Liver (tissue), 7 donors: ENCODE measurements at regions not wholly inside any gene's neighbourhood (a gene's known extent, or its start where the extent isn't known, plus 50 kb on each side); places are given as distances from the start of the nearest gene placed in this dataset.

Source experiments
- DNase-seq: peaks from one replicate; pipeline ENCODE4 v3.0.0-alpha.2; 2017; ENCODE audit warnings: low spot score
- H3K27ac ChIP-seq, 2 donors: one replicate each; pipeline ENCODE4 v1.7.0; 2013; ENCODE audit warnings: inconsistent platforms in 2 of 2, low read length in 2 of 2, control low read depth in 1 of 2, low read depth in 1 of 2, mild to moderate bottlenecking in 1 of 2
- H3K27me3 ChIP-seq, 4 donors: one replicate each; pipeline versions ENCODE4 v1.6.1 to v1.7.0; 2013; ENCODE audit warnings: low read length in 3 of 4, inconsistent platforms in 1 of 4, mild to moderate bottlenecking in 1 of 4, moderate library complexity in 1 of 4; ENCODE audit not compliant: control insufficient read depth in 4 of 4, insufficient read depth in 4 of 4
- H3K36me3 ChIP-seq, 4 donors: one replicate each; pipeline versions ENCODE4 v1.6.1 to v1.7.0; 2013; ENCODE audit warnings: low read length in 3 of 4, mild to moderate bottlenecking in 3 of 4, low read depth in 1 of 4, moderate library complexity in 1 of 4; ENCODE audit not compliant: control insufficient read depth in 4 of 4, insufficient read depth in 3 of 4
- H3K4me1 ChIP-seq, 4 donors: one replicate each; pipeline versions ENCODE4 v1.6.1 to v1.7.0; 2013; ENCODE audit warnings: low read length in 3 of 4, mild to moderate bottlenecking in 3 of 4, moderate library complexity in 1 of 4; ENCODE audit not compliant: control insufficient read depth in 4 of 4, insufficient read depth in 4 of 4
- H3K4me3 ChIP-seq, 3 donors: one replicate each; pipeline versions ENCODE4 v1.6.1 to v1.7.0; 2013; ENCODE audit warnings: low read length in 3 of 3, control low read depth in 1 of 3, low read depth in 1 of 3, mild to moderate bottlenecking in 1 of 3
- H3K9ac ChIP-seq, 2 donors: one replicate each; pipeline ENCODE4 v1.7.0; 2013; ENCODE audit warnings: low read length in 2 of 2, mild to moderate bottlenecking in 2 of 2, moderate library complexity in 2 of 2, control low read depth in 1 of 2, low read depth in 1 of 2
- H3K9me3 ChIP-seq, 4 donors: one replicate each; pipeline versions ENCODE4 v1.6.1 to v1.7.0; 2013; ENCODE audit warnings: low read length in 3 of 4; ENCODE audit not compliant: control insufficient read depth in 4 of 4
- EGR1 ChIP-seq, 2 donors: IDR thresholded peaks; 2 replicates each; pipeline ENCODE4 v1.6.1; 2016 to 2018; ENCODE audit warnings: antibody characterized with exemption in 2 of 2, low read depth in 2 of 2
- HNF4A ChIP-seq, 2 donors: conservative IDR thresholded peaks; 2 replicates each; pipeline ENCODE4 v1.6.1; 2016; ENCODE audit warnings: antibody characterized with exemption in 2 of 2, mild to moderate bottlenecking in 2 of 2
- HNF4G ChIP-seq: IDR thresholded peaks from 2 replicates; pipeline ENCODE4 v1.6.1; 2016; ENCODE audit warnings: antibody characterized with exemption
- RAD21 ChIP-seq, 2 donors: IDR thresholded peaks; 2 replicates each; pipeline ENCODE4 v1.6.1; 2016; ENCODE audit warnings: antibody characterized with exemption in 2 of 2, mild to moderate bottlenecking in 2 of 2
- REST ChIP-seq: IDR thresholded peaks from 2 replicates; pipeline ENCODE4 v1.6.1; 2016; ENCODE audit warnings: antibody characterized with exemption, mild to moderate bottlenecking
- RXRA ChIP-seq, 2 donors: IDR thresholded peaks; 2 replicates each; pipeline ENCODE4 v1.6.1; 2017 to 2018; ENCODE audit warnings: antibody characterized with exemption in 2 of 2, mild to moderate bottlenecking in 1 of 2
- YY1 ChIP-seq: IDR thresholded peaks from 2 replicates; pipeline ENCODE4 v1.6.1; 2016; ENCODE audit warnings: antibody characterized with exemption, mild to moderate bottlenecking
- WGBS: extraction: QIAGEN DNeasy Blood & Tissue Kit; methylation state at CpG from one replicate; pipeline ENCODE4 v1.1.7; 2013; 5-methylcytosine and 5-hydroxymethylcytosine counted together
- donor health status: healthy.
- donor health status: healthy.
- donor health status: healthy.
- donor health status: healthy.

DNA sequence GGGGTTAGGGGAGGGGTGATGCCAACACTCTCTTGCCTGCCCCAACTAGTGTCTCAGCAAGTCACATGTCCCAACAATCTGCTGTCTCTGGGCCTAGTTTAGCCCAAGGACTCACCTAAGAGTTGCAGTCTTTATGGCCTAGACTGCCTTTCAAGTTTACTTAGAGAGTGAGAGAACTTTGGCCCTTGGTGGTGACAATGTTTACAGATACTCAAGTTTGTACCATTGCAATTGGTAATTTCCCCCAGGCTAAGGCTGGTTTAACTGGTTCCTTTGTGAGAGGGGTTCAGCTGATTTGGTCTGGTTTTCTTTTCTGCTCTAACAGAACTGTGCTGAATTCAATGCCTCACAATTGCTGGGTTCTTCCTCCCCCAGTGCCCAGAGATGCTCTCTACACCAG is 1279.9 kb upstream of the EYS start (continued):
- TF ChIP-seq REST (no peak), HNF4G (no peak)

- 45% methylated on average over 1 of the region's 1 CpG for WGBS
- H3K4me1 ChIP-seq: no peaks in the 10 kb centered on the region
Measured at GRCh38 chr6:66985816-66986215, 1278.8 kb upstream of the EYS start.

DNA sequence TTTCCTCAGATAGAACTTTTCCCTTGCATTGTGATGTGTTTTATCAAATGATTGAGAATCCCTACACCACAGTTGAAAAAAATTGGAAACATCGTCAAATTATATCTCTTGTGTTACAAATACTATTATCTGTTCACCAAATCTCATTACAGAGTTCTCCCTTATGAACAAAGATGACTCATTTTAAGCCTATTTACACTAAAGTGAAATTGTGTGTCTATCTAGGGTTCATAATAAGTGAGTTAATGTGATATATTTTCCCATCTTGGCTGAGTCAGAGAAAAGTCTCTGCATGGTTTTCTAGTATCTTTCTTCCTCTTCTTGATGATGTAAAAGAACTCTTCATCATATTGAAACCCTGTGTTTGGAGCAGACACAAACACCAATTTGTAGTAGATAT is 1263.3 kb upstream of the EYS start:
- H3K36me3 ChIP-seq: no peaks in the 10 kb centered on the region
- no peaks in the 10 kb centered on the region for H3K27me3 ChIP-seq
- 75% methylated on average over 1 of the region's 1 CpG for WGBS
- H3K27ac ChIP-seq: no peak overlapping the region
- DNase-seq: no peak
- TF ChIP-seq RXRA (IDR thresholded peaks at IDR 0.05) (no peak), YY1 (no peak)
- no peaks in the 10 kb centered on the region for H3K9me3 ChIP-seq
- H3K4me1 ChIP-seq: no peaks in the 10 kb centered on the region
- H3K4me3 ChIP-seq: no peak overlapping the region
- H3K9ac ChIP-seq: no peak overlapping the region

More at GRCh38 chr6:66985816-66986215, 1278.8 kb upstream of the EYS start:
- DNase-seq: no peak
- Histone ChIP-seq H3K9me3 (peaks cover 0 to 3% (median under 1%) of the 10 kb centered on the region in 4 donors), H3K27ac (no peak overlapping the region), H3K36me3 (no peaks in the 10 kb centered on the region), H3K4me3 (no peak overlapping the region), H3K9ac (no peak overlapping the region), H3K27me3 (no peaks in the 10 kb centered on the region)
- TF ChIP-seq HNF4G (no peak), HNF4A (conservative IDR thresholded peaks at IDR 0.05) (no peak), EGR1 (IDR thresholded peaks at IDR 0.05; ENCODE audit: low read depth in 2 of 2) (no peak)

GRCh38 chr6:66965227-66965626 is 1258.2 kb upstream of the EYS start:
- no peaks in the 10 kb centered on the region for H3K27me3 ChIP-seq
- no peak overlapping the region for H3K4me3 ChIP-seq
- DNase-seq: no peak
- TF ChIP-seq RXRA (IDR thresholded peaks at IDR 0.05): no peak
- TF ChIP-seq RAD21 (IDR thresholded peaks at IDR 0.05): no peak
- TF ChIP-seq REST: no peak
- no peak overlapping the region for H3K27ac ChIP-seq
- no peaks in the 10 kb centered on the region for H3K4me1 ChIP-seq
- H3K9me3 ChIP-seq: peaks cover 0 to 2% (median 0%) of the 10 kb centered on the region in 4 donors
- no peaks in the 10 kb centered on the region for H3K36me3 ChIP-seq
- H3K9ac ChIP-seq: no peak overlapping the region
- 75% methylated on average over 2 of the region's 2 CpGs for WGBS
